ENCODE measurements at regions not wholly inside any gene's neighbourhood (a gene's known extent, or its start where the extent isn't known, plus 50 kb on each side); places are given as distances from the start of the nearest gene placed in this dataset.

DNA sequence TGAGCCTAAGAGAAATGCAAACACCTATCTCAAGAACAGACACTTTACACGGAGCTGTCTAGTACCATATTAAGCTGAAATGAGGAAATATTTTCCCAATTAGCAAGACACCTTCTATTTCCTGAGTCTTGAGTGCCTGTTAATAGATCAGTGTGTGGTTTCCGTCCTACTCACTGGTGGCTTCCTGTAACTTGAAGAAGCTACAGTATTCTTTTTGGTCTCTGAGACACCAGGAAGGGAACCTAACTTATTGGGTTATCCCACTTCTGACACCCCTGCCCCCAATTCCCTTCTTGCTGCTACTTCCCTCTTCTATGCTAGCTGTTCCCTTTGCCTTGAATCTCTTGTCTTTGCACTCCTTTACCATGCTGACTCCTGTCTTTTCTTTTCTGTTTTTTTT lies 92.7 kb downstream of the FDX1 start:
- peaks cover 0 to 12% of the 10 kb centered on the region in 2 experiments for H3K9me3 ChIP-seq (ENCODE audit: control insufficient read depth in 1 of 2, insufficient read depth in 1 of 2, low read length in 2 of 2)
- Mint-ChIP-seq H3K9me3 (peaks cover 3% of the 10 kb centered on the region), H3K36me3 (ENCODE audit: low read depth) (no peaks in the 10 kb centered on the region), H3K4me1 (ENCODE audit: low read depth) (no peaks in the 10 kb centered on the region), H3K27me3 (no peaks in the 10 kb centered on the region), H3K27ac (no peak overlapping the region), H3K4me3 (no peak overlapping the region)
- no peak overlapping the region for H3K4me3 ChIP-seq (ENCODE audit: low read length)
- CTCF ChIA-PET: no interaction called here
- DNase-seq: peak in 2 of 14 experiments; percentile 5 to 58
- H3K27ac ChIP-seq (ENCODE audit: low read depth in 1 of 2, low read length in 2 of 2): no peak overlapping the region
- H3K36me3 ChIP-seq (ENCODE audit: insufficient read depth, low read length): no peaks in the 10 kb centered on the region
- POLR2A ChIA-PET: no interaction called here
- TF ChIP-seq, protein P1, sequence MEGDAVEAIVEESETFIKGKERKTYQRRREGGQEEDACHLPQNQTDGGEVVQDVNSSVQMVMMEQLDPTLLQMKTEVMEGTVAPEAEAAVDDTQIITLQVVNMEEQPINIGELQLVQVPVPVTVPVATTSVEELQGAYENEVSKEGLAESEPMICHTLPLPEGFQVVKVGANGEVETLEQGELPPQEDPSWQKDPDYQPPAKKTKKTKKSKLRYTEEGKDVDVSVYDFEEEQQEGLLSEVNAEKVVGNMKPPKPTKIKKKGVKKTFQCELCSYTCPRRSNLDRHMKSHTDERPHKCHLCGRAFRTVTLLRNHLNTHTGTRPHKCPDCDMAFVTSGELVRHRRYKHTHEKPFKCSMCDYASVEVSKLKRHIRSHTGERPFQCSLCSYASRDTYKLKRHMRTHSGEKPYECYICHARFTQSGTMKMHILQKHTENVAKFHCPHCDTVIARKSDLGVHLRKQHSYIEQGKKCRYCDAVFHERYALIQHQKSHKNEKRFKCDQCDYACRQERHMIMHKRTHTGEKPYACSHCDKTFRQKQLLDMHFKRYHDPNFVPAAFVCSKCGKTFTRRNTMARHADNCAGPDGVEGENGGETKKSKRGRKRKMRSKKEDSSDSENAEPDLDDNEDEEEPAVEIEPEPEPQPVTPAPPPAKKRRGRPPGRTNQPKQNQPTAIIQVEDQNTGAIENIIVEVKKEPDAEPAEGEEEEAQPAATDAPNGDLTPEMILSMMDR (IDR thresholded peaks at IDR 0.05): no peak
- no peak for ATAC-seq (ENCODE audit: poor library complexity)
- intact Hi-C loops (cut with DNase I, micrococcal nuclease): no loop called here
- no peaks in the 10 kb centered on the region for H3K27me3 ChIP-seq (ENCODE audit: control insufficient read depth in 1 of 2, insufficient read depth in 2 of 2, low read length in 2 of 2)
- peaks cover 6% of the 10 kb centered on the region for H3K4me1 ChIP-seq (ENCODE audit: insufficient read depth, low read length)

DNA sequence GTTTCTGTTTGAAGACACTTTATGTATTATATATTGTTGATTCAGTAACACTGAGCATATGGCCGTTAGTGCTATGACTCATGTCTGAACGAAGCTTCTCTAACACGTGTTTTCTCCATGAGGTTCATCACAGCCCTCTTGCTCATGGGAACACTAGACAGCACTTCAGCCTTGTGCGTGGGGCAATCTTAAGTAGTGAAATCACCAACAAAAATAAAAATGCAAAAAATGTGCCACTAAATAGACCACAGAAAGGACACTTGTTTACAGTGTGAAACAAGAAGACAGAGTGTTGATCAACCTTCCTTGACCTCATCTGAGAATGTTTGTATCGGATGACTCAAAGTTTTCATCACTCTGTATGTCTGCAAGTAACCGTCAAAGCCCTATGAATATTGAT lies 94.5 kb downstream of the FDX1 start:
- H3K27ac ChIP-seq (ENCODE audit: low read depth in 1 of 2, low read length in 2 of 2): no peak overlapping the region
- ATAC-seq (ENCODE audit: poor library complexity) (no peak), DNase-seq (peak in 1 of 14 experiments; percentile 13)
- peaks cover 0 to 12% of the 10 kb centered on the region in 2 experiments for H3K9me3 ChIP-seq (ENCODE audit: control insufficient read depth in 1 of 2, insufficient read depth in 1 of 2, low read length in 2 of 2)
- H3K27me3 ChIP-seq (ENCODE audit: control insufficient read depth in 1 of 2, insufficient read depth in 2 of 2, low read length in 2 of 2): no peaks in the 10 kb centered on the region
- CTCF ChIA-PET: no interaction called here
- intact Hi-C loops (cut with DNase I, micrococcal nuclease): no loop called here
- H3K36me3 ChIP-seq (ENCODE audit: insufficient read depth, low read length): no peaks in the 10 kb centered on the region
- H3K4me1 Mint-ChIP-seq (ENCODE audit: low read depth): no peaks in the 10 kb centered on the region
- TF ChIP-seq, protein P1 (IDR thresholded peaks at IDR 0.05): no peak
- H3K4me3 Mint-ChIP-seq: no peak overlapping the region
- no peaks in the 10 kb centered on the region for H3K27me3 Mint-ChIP-seq
- H3K9me3 Mint-ChIP-seq: peaks cover 14% of the 10 kb centered on the region
- no peak overlapping the region for H3K27ac Mint-ChIP-seq
- POLR2A ChIA-PET: no interaction called here
- H3K4me1 ChIP-seq (ENCODE audit: insufficient read depth, low read length): peaks cover 6% of the 10 kb centered on the region
- no peaks in the 10 kb centered on the region for H3K36me3 Mint-ChIP-seq (ENCODE audit: low read depth)
- H3K4me3 ChIP-seq (ENCODE audit: low read length): no peak overlapping the region

DNA sequence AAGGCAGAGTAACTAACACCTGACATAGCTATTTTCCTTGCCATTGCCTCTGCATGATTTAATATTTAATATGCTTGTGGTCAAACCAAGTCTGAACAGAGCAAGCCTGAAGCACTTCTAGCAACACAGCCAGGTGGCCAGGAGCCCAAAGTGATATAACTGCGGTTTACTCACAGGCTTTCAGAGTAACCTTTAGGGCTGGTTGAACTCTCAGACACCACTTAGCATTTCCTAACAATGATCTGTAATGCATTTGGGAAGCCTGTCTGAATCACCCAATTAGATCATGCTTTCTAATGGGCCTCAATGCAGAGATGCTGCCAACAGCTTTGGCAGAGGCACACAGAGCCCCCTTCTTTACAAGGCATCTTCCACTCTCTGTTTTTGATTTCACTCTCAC lies 96.1 kb downstream of the FDX1 start:
- no peak overlapping the region for H3K4me3 Mint-ChIP-seq
- intact Hi-C loops (cut with DNase I, micrococcal nuclease): no loop called here
- POLR2A ChIA-PET: no interaction called here

More for the DNA sequence above, 96.1 kb downstream of the FDX1 start:
- no peak for DNase-seq
- H3K4me3 ChIP-seq (ENCODE audit: low read length): no peak overlapping the region
- H3K36me3 ChIP-seq (ENCODE audit: insufficient read depth, low read length): no peaks in the 10 kb centered on the region
- Mint-ChIP-seq H3K9me3 (peaks cover 14% of the 10 kb centered on the region), H3K27me3 (no peaks in the 10 kb centered on the region), H3K36me3 (ENCODE audit: low read depth) (no peaks in the 10 kb centered on the region), H3K27ac (no peak overlapping the region), H3K4me1 (ENCODE audit: low read depth) (no peaks in the 10 kb centered on the region)
- H3K4me1 ChIP-seq (ENCODE audit: insufficient read depth, low read length): peaks cover 6% of the 10 kb centered on the region
- no peak for ATAC-seq (ENCODE audit: poor library complexity)
- no peak overlapping the region for H3K27ac ChIP-seq (ENCODE audit: low read depth in 1 of 2, low read length in 2 of 2)
- peaks cover 0 to 12% of the 10 kb centered on the region in 2 experiments for H3K9me3 ChIP-seq (ENCODE audit: control insufficient read depth in 1 of 2, insufficient read depth in 1 of 2, low read length in 2 of 2)
- CTCF ChIA-PET: no interaction called here
- TF ChIP-seq, protein P1 (IDR thresholded peaks at IDR 0.05): no peak
- no peaks in the 10 kb centered on the region for H3K27me3 ChIP-seq (ENCODE audit: control insufficient read depth in 1 of 2, insufficient read depth in 2 of 2, low read length in 2 of 2)
